ENCODE measurements at regions not wholly inside any gene's neighbourhood (a gene's known extent, or its start where the extent isn't known, plus 50 kb on each side); places are given as distances from the start of the nearest gene placed in this dataset.

DNA sequence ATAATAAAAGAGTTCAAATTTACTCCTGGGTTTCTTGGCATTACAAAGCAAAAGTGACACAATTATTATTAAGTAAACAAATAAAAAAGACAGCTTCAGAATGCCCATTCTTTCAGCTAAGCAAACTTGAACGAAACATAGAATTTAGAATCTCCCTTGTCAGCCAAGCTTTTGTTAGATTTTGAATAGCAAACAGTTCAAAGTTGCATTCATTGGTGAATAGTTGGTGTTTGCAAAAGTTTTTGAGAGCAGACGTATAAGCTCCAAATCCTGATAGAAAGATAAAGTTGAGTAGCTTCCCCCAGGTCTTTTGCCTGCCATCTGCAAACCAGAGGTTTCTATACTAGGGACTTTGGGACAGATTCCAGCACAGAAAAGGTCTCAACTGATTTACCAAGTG lies 434.3 kb upstream of the TNP1 start:
- no peak for DNase-seq
- Mint-ChIP-seq H3K27ac (no peak overlapping the region), H3K9me3 (peaks cover 6 to 21% (median 15%) of the 10 kb centered on the region in 7 donors), H3K4me3 (no peak overlapping the region), H3K4me1 (no peaks in the 10 kb centered on the region), H3K36me3 (no peaks in the 10 kb centered on the region), H3K27me3 (ENCODE audit: low read depth in 3 of 3) (peaks cover 5 to 65% (median 18%) of the 10 kb centered on the region in 3 donors)
- Histone ChIP-seq H3K4me1 (ENCODE audit: control insufficient read depth in 1 of 2, insufficient read depth in 2 of 2, low read length in 2 of 2) (no peaks in the 10 kb centered on the region), H4K20me1 (ENCODE audit: insufficient read depth, low read length) (no peaks in the 10 kb centered on the region), H3K4me2 (replicated peaks; ENCODE audit: extremely low read depth, low read length, poor library complexity, severe bottlenecking) (no peak overlapping the region), H3K9me3 (replicated peaks in 1 of 2; ENCODE audit: control insufficient read depth in 1 of 2, insufficient read depth in 1 of 2, low read length in 2 of 2) (peaks cover 0 to 11% of the 10 kb centered on the region in 2 donors), H3K27me3 (ENCODE audit: control insufficient read depth in 2 of 2, insufficient read depth in 2 of 2, low read length in 2 of 2) (peaks cover 16 to 25% of the 10 kb centered on the region in 2 donors), H3K4me3 (replicated peaks in 1 of 3; ENCODE audit: low read depth in 2 of 3, low read length in 3 of 3) (no peak overlapping the region), H3K27ac (ENCODE audit: low read depth in 1 of 2, low read length in 2 of 2) (no peak overlapping the region), H3K9ac (ENCODE audit: insufficient read depth, low read length, poor library complexity, severe bottlenecking) (no peak overlapping the region), H3K36me3 (replicated peaks in 1 of 2; ENCODE audit: control insufficient read depth in 1 of 2, insufficient read depth in 2 of 2, low read length in 2 of 2) (no peaks in the 10 kb centered on the region), H3K79me2 (ENCODE audit: insufficient read depth, low read length) (no peaks in the 10 kb centered on the region), H2AFZ (ENCODE audit: insufficient read depth, low read depth, low read length, poor library complexity, severe bottlenecking) (no peak overlapping the region)
- WGBS (ENCODE audit: insufficient coverage): no CpG with 5 or more reads among the region's 2 CpGs
- TF ChIP-seq, protein P1, sequence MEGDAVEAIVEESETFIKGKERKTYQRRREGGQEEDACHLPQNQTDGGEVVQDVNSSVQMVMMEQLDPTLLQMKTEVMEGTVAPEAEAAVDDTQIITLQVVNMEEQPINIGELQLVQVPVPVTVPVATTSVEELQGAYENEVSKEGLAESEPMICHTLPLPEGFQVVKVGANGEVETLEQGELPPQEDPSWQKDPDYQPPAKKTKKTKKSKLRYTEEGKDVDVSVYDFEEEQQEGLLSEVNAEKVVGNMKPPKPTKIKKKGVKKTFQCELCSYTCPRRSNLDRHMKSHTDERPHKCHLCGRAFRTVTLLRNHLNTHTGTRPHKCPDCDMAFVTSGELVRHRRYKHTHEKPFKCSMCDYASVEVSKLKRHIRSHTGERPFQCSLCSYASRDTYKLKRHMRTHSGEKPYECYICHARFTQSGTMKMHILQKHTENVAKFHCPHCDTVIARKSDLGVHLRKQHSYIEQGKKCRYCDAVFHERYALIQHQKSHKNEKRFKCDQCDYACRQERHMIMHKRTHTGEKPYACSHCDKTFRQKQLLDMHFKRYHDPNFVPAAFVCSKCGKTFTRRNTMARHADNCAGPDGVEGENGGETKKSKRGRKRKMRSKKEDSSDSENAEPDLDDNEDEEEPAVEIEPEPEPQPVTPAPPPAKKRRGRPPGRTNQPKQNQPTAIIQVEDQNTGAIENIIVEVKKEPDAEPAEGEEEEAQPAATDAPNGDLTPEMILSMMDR (IDR thresholded peaks at IDR 0.05): no peak
- intact Hi-C loops (cut with micrococcal nuclease): no loop called here

DNA sequence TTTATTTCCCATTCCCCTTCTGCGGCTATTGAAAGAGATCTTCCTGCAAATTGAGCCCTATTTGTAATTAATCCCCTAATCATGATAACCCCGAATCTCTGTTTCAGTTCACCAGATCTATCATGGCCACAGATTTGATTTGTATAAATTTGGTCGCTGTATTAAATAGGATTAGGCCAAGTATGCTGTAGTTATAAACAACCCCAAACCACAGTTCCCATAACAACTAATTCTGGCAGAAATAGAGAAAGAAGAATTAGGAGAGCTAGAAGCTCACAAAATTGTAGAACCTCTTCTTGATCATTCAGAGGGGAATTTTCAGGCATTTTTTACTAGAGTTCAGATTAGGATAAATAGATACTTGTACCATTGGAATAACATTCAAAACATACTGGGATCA lies 433.7 kb upstream of the TNP1 start:
- Histone ChIP-seq H3K36me3 (replicated peaks in 1 of 2; ENCODE audit: control insufficient read depth in 1 of 2, insufficient read depth in 2 of 2, low read length in 2 of 2) (no peaks in the 10 kb centered on the region), H2AFZ (ENCODE audit: insufficient read depth, low read depth, low read length, poor library complexity, severe bottlenecking) (no peak overlapping the region), H3K27ac (ENCODE audit: low read depth in 1 of 2, low read length in 2 of 2) (no peak overlapping the region), H3K9ac (ENCODE audit: insufficient read depth, low read length, poor library complexity, severe bottlenecking) (no peak overlapping the region), H3K9me3 (replicated peaks in 1 of 2; ENCODE audit: control insufficient read depth in 1 of 2, insufficient read depth in 1 of 2, low read length in 2 of 2) (peaks cover 0 to 11% of the 10 kb centered on the region in 2 donors), H4K20me1 (ENCODE audit: insufficient read depth, low read length) (no peaks in the 10 kb centered on the region), H3K4me2 (replicated peaks; ENCODE audit: extremely low read depth, low read length, poor library complexity, severe bottlenecking) (no peak overlapping the region), H3K4me1 (ENCODE audit: control insufficient read depth in 1 of 2, insufficient read depth in 2 of 2, low read length in 2 of 2) (no peaks in the 10 kb centered on the region), H3K79me2 (ENCODE audit: insufficient read depth, low read length) (no peaks in the 10 kb centered on the region), H3K27me3 (ENCODE audit: control insufficient read depth in 2 of 2, insufficient read depth in 2 of 2, low read length in 2 of 2) (peaks cover 13 to 20% of the 10 kb centered on the region in 2 donors), H3K4me3 (replicated peaks in 1 of 3; ENCODE audit: low read depth in 2 of 3, low read length in 3 of 3) (no peak overlapping the region)
- Mint-ChIP-seq H3K4me1 (no peaks in the 10 kb centered on the region), H3K27ac (no peak overlapping the region), H3K27me3 (ENCODE audit: low read depth in 3 of 3) (peaks cover 3 to 62% (median 18%) of the 10 kb centered on the region in 3 donors), H3K4me3 (no peak overlapping the region), H3K9me3 (peaks cover 6 to 21% (median 15%) of the 10 kb centered on the region in 7 donors), H3K36me3 (no peaks in the 10 kb centered on the region)
- DNase-seq: no peak
- TF ChIP-seq, protein P1 (IDR thresholded peaks at IDR 0.05): no peak
- intact Hi-C loops (cut with micrococcal nuclease): no loop called here
- no CpG with 5 or more reads among the region's 3 CpGs for whole genome bisulfite sequencing (ENCODE audit: insufficient coverage)

All from CD14-positive monocyte (primary cell).